DLD1 (cell line): ENCODE measurements at regions not wholly inside any gene's neighbourhood (a gene's known extent, or its start where the extent isn't known, plus 50 kb on each side); places are given as distances from the start of the nearest gene placed in this dataset.
"Not testable (repeated sequence)": the region's sequence is repeated elsewhere in the genome, so short reads cannot be mapped to it uniquely, and the experiment has no call there.

Experiments used
- in situ Hi-C: cut with HindIII; loops from 2 replicates; pipeline ENCODE4 v1.10.0; 2017; ENCODE audit warnings: low sequenced_read_pairs

DNA sequence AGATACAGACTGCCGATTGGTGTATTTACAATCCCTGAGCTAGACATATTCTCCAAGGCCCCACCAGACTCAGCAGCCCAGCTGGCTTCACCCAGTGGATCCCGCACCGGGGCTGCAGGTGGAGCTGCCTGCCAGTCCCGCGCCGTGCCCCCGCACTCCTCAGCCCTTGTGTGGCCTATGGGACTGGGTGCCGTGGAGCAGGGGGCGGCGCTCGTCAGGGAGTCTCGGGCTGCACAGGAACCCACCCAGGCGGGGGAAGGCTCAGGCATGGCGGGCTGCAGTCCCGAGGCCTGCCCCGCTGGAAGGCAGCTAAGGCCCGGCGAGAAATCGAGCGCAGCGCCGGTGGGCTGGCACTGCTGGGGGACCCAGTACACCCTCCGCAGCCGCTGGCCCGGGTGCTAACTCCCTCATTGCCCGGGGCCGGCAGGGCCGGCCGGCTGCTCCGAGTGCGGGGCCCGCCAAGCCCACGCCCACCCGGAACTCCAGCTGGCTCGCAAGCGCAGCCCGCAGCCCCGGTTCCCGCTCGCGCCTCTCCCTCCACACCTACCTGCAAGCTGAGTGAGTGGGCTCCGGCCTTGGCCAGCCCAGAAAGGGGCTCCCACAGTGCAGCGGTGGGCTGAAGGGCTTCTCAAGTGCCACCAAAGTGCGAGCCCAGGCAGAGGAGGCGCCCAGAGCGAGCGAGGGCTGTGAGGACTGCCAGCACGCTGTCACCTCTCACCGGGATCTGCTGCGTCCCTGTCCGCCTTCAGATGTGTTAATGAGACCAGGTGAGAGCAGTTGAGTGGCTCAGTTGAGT lies 137.8 kb upstream of the LCORL start:
- in situ Hi-C loops: not testable (repeated sequence)

DNA sequence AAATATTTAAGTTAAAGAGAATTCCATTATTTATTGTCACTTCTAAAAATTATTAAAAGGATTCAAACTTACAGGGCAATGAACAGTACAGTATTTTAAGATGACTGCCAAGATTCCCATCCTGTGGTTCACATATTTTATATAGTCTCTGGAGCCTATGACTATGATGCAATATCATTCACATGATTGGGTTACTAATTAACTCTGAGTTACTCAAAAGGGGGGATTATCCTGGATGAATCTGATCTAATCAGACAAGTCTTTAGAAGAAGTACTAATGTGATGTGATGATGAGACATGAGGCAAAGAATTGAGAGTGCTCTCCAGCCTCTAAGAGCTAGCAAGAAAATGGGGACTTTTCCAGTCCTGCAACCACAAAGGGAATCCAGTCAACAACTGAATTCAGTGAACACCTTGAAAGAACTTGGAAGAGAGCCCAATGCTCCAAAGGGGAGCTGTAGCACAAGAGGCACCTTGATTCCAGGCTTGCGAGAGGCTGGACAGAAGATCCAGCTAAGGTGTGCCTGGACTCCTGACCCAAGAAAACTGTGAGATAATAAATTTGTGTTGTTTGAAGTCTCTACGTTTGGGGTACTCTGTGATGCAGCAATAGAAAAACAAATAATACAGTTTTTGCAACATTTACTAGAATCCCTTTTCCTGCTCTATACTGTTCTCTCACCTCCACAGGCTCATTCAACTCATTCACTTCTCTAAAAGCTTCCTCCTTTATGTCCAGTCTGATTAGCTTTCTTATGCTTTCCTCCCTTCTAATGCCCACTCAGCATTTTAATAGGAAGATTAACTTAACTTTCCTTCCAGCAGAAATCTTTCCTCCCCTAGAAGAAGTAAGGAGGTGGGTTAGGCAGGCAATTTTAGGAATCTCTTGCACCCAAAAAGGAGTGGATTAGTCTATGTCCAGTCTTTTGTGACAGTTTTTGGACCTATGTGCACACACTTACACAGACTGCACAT lies 133.8 kb upstream of the LCORL start:
- in situ Hi-C loops: no loop called here

DNA sequence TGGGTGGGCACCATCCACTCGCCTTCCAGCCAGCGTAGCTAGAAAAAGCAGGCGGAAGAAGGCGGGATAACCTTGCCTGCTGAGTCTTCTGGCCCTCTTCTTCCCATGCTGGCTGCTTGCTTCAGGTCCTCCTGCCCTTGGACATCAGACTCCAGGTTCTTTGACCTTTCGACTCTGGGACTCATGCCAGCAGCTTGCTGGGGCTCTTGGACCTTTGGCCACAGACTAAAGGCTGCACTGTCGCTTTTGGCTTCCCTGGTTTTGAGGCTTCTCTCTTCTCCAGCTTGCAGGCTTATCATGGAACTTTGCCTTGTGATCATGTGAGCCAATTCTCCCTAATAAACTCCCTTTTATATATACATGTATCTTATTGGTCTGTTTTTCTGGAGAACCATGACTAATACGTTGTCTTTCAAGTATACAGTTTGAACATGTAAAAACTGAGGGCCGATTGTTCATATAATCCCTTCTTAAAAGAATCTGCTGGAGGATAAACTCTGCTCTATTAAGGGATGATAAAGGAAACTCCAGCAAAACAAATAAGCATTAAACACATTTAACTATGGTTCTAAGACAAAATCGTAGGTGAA lies 116.6 kb upstream of the LCORL start:
- in situ Hi-C loops: no loop called here

DNA sequence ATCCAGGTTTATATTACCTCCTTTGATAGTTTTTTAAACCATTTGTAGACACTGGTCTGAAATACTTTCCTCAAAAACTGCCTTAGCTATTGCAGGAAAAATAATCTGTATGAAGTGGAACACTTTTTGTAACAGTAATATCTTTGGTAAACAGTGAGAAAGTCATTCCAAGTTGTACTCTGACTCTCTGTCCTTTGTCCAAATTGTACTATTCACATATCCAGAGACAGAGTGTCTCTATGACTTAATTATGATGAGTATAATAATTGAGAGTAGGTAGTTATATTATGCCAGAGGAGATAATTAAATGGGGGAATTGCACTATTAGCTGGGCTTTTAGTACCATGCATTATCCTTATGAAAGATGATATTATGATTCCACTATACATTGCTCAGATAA lies 112.6 kb upstream of the LCORL start:
- in situ Hi-C loops: no loop called here

DNA sequence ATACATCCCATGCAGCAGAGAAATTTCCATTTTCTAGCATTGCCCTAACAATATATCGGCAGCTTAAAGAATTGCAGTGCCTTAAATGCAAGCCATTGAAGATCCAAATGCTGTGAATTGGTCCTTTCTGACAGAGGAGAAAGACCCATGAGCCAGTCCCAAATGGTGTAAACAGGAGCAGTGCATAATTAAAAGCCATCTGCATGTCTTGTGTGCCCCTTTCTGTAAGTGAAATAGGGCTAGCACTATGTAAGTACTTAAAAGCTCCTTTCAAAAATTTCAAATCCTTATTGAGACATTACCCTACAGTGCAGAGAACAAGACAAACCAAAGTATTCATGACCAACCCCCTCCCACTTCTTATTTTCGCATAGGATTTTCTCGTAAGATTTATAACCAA lies 108.7 kb upstream of the LCORL start:
- in situ Hi-C loops: no loop called here

DNA sequence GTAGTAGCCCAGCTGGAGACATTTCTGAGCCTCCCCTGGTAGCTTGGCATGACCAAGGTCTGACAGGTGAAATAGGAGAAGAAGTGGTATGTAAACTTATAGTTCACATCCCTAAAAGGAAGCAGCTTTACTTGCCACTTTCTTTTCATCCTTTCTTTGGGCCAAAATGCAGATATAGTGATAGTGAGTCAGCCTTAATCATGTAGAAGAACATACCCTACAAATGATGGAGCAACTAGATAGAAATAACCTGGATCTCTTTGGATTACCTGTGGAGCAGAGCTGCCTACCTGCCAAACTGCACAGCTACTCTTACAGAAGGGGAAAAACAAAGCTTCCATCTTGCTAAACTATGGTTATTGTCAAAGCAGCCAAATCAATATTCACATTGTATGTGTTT lies 106.7 kb upstream of the LCORL start:
- in situ Hi-C loops: no loop called here

DNA sequence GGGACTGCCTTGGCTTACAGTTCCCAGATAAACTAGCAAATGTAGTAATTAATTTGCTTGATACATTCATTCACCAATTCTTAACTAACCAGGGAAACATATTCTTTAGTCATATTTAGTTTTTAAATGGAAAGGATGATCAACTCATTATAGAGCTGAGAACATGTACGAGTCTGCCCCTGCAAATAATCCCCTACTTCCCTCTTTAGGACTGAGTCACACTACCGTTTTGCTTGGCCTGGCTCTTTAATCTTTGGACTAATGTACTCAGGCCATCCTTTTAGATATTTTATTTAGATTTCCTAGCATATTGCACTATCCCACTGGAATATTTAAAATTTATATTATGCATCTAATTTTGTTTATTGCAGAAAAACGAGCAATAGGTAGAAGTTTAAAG lies 105.5 kb upstream of the LCORL start:
- in situ Hi-C loops: no loop called here

DNA sequence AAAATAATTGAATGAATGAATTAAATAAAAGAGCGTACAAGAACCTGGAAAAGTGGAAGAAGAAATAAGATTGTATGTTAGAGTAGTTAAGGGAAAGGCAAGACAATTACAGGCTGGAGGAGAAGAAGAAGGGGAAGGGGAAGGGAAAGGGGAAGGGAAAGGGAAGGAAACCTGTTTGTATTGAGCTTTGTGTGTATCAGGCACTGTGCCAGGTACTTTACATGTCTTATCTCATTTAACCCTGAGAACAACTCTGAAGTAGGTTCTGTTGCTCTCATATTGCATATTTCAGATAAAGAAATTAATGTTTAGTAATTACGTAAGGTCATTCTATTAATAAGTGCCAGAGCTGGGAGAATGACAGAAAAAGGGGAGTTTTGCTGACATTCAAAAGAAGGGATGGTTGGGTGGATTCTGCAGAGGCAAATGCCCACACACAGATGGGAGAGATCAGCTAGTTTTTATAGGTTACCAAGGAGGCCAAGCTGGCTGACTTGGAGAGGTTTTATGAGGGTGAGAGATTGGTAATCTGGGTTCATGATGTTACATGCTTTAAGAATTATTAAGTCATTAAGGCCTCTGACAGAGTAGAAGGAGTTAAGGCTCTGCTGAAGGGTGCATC lies 92.3 kb upstream of the LCORL start:
- in situ Hi-C loops: no loop called here

DNA sequence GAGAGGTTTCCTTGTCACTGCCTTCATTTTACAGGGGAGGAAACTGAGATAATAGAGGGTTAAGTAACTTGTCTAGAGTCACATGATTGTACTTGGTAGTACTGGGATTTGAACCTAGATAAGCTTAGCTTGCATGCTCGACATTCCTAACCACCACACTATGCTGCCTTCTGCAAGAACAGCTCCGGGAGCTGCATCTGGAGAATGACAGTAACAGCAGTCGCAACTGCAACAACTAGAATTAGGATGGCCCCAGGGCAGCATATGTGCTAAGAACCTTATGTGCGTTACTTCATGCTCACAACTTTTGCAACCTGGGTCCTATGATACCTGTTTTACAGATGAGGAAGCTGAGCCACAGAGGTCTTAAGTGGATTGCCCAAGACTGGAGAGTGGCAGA lies 89.5 kb upstream of the LCORL start:
- in situ Hi-C loops: no loop called here

DNA sequence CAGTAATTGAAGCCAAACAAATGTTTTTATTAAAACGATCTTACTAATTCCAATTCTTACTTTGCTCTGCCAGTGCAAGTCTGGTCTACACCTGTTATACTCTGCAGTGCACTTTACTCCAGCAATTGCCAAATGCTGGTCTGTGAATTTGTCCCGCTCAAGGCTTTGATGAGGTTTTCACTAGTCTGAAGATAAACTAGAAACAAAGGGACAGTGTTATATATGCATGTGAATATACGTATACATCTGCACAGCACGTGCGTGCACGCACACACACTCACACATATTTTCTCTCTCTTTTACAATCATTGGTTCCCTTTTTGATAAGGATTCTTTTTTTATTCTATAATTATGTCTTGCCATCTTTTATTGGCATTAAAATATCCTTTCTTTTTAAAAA lies 88.5 kb upstream of the LCORL start:
- in situ Hi-C loops: no loop called here

DNA sequence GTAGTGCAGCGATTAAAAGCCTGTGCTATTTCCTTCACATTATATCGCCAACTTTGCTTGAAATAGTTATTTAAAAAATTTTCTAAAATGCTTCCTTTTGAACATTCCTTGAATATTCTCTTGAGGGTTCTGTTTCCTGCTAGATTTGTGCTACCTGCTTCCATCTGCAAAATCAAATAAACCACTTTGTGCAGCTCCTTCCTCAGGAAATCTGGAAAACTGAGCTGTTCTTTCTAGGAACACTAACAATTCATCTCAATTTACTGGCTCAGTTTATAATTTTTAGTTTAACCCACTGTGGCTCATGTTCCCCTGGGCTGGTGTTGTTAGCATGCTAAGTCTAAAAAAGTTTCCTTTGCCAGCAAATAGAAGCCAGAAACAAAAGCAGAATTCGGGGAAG lies 88.1 kb upstream of the LCORL start:
- in situ Hi-C loops: no loop called here

DNA sequence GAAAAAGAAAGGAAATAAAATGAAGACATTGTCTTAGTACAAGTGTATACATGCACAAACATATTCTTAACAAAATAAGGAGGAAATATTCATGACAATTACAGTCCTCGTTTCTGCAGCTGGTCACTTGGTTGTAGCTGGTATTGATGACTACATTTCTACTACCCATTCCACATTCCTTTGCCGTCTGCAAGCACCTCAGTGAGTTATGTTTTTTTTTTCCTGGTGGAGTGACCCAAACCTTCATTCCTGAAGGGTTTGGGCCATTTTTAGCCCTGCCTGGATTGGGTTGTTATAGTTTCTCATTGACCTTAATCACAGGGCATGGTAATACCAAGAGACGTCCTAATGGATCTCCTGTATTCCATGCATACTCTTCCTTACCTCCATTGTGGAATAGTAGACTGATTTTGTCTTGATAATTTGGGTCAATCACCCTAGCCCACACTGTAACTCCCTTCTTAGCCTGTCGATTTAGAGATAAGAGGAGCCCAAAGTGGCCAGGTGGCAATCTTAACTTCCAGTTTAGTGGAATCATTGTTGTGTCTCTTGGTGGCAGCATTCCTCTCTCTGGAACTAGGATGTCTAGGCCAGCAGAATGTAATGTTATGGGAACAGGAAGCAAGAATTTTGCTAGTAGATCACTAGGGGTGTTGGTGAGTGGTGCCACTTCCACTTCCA lies 86.4 kb upstream of the LCORL start:
- in situ Hi-C loops: not testable (repeated sequence)

DNA sequence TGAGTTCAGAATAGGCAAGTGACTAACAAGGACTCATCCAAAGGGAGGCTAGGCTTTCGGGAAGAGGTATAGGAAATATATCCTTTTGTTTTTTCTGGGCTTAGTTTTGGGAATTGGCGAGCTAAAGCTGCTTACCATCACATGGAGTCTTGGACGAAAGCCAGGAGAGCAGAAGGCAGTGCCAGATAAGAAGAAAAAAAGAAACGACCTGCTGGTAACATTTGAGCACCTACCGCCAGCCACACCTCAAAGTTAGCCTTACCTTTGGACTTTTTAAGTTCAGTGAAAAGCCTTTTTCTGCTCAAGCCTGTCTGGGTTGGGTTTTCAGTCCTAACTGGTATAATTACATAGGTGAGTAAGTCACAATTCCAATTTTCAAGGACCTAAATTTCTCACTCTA lies 85.1 kb upstream of the LCORL start:
- in situ Hi-C loops: no loop called here

DNA sequence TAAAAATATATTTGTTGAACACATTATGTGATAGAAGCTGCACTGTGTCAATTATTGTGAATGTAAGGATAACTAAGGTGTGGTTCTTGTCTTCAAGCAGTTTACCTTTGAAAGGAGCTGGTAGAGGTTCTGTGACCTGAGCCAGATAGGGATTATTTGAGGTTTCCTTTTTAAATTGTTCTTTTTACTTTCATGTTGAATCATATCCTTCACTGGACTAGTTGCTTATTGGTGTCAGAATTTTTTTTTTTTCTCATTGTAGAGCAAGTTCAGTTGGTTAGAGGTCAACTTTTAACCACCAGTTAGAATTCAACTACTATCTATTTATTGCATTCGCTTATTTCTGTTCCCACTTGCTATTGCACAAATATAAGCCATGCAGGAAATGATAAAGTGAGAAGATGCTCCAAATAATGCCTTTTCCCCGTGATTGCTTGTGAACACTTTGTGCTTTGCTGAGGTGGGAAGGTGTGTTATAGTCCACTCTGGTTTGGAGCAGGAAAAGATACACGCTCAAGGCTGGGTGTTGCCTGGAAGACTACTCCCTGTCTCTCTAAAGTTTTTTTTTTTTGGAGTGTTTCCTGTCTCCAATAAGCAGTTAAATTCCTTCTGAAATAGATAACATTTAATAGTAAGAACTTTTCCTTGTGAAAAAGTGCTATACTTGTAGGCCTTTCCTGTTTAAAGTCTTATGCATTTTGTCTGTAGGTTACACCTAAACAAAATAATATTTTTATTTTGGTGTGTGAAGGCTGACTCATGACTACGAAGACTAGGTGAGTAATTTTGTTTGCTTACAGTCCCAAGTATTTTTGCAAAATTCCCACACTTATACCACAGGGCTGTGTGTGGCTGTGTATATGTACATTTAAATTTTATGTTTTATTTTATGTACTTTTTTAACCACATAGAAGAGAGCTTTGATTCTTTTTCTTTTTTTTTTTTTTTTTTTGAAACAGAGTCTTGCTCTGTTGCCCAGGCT lies 83.8 kb upstream of the LCORL start:
- in situ Hi-C loops: no loop called here

DNA sequence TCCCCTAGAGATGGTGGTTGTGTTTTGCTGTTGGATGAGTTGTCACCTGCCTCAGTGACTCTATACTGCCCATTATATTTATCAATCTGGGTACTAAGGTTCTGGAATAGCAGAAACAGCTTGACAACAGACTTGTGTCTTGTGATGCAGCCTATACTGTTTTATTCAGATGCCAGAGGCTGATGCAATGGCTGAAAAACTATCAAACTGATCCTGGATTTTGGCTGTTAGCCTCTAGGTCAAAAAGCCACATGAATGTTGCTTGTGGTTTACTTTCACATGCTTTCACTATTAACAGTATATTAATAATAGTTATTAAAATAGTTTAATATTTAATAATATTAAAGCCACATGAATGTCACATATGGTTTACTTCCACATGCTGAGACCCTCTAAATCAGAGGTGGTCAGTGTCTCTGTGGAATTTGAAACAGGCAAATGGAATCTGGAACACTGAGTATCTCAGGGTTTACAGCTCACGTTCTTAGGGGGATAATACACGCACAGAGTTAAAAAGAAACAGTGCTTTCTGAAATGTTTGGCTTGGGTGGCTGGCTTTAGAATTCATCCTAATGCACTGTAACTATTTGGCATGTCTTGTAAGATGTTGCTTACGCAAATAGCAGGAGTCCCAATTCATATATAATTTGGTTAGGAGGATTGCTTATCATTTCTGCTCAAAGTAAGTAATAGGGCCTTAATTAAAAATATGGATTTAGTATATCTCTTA lies 82.5 kb upstream of the LCORL start:
- in situ Hi-C loops: no loop called here

DNA sequence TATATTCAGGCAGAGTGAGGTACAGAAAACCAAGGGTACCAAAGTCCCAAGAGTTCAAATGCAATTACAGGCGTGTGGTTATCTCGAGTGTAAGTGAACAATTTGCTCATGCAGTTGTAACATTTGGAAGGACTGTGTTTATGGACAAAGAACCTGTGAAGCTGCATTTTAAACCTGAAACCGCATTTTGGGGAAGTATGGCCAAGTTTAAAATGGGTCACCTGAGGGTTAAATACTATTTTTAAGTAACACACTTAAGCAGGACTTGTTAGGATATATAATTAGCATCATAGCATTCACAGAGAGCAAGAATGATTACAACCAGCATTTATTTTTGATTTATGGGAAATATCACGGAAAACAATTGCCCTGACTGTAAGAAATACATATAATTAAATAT lies 79.1 kb upstream of the LCORL start:
- in situ Hi-C loops: no loop called here

DNA sequence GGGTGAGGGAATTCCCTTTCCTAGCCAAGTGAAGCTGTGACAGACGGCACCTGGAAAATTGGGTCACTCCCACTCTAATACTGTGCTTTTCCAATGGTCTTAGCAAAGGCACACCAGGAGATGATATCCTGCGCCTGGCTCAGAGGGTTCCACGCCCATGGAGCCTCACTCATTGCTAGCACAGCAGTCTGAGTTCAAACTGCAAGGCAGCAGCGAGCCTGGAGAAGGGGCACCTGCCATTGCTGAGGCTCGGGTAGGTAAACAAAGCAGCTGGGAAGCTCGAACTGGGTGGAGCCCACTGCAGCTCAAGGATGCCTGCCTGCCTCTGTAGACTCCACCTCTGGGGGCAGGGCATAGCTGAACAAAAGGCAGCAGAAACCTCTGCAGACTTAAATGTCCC lies 68.9 kb upstream of the LCORL start:
- in situ Hi-C loops: not testable (repeated sequence)

DNA sequence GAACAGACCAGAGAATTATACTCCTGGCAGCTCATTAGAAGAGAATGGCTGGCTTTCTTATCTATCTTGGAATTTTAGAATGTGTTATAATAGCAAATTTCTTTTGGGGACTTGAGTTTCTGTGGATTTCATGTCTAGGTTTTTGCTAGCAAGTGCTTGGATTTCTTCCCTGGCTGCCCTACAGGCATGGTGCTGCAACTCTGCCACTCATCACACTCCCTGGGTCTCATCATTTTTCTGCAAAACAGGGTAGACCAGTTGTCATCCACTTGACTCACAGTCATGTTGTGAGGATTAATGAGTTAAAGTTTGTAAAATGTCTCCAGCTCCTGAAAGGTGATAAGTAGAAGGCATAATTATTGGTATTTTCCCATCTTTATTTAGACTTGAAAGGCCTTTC lies 60.7 kb upstream of the LCORL start:
- in situ Hi-C loops: no loop called here

DNA sequence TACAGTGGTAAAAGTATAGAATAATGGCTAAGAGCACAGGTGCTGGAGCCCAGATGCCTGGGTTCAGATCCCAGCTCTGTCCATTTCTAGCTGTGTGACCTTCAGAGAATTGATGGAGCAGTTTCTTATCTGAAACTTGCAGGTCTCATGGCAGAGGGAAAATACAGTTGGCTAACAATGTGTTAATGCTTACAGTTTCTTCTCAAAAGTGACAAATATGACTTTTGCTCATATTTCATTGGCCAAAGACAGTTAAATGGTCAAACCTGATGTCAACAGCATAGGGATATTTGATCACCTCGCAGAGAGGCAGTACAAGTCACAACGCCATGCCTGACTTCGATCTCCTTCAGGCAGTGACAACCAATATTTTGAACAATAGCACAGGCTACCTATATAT lies 60.2 kb upstream of the LCORL start:
- in situ Hi-C loops: no loop called here
